NCI-H226 (cell line): ENCODE measurements at regions not wholly inside any gene's neighbourhood (a gene's known extent, or its start where the extent isn't known, plus 50 kb on each side); places are given as distances from the start of the nearest gene placed in this dataset.
"Not testable (repeated sequence)": the region's sequence is repeated elsewhere in the genome, so short reads cannot be mapped to it uniquely, and the experiment has no call there.

Source experiments
- DNase-seq: peaks from one replicate; pipeline ENCODE4 v3.0.0-alpha.2; 2015

GRCh38 chr4:20046931-20047677, 204.6 kb upstream of the SLIT2 start:
- DNase-seq: no peak

GRCh38 chr4:20046179-20046578, 205.5 kb upstream of the SLIT2 start:
- peak; percentile 2 for DNase-seq

DNA sequence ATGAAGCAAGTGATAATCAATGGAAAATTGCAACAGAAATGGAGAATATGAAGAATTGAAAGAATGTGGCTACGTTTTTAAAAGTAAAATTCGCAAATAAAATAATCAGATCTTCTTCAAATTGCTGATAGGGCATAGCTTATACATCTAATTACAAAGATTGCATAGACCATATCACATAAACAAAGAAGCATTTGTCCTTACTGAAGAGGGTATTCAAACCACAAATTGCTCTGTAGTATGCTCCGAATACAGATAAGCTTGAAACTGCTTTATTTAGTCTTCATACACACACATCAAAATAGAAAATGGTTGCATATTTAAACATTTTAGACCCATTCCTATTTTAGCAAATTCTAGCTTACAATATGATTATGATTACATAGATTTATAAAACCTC, 206.7 kb upstream of the SLIT2 start:
- no peak for DNase-seq

- DNase-seq: peak; percentile 49
Observed at GRCh38 chr4:20044502-20044911, 207.2 kb upstream of the SLIT2 start.

DNA sequence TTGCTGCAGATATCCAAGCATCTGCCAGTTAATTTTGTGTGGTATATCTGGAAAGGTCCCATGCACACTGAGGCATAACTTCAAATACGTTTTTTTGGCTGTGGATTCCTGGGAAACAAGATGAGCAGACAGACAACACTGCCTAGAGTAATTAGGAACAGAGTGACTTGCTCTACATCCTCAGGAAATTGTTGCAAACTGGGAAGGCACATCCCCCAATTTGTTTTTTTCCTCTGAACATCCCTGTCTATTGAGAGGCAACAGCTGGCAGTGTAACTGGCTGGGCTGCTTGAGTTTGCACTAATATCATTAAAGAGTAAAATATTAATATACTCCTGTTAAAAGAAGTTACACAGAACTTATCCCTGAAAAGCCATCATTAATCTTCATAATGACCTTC, 207.7 kb upstream of the SLIT2 start:
- no peak for DNase-seq

DNA sequence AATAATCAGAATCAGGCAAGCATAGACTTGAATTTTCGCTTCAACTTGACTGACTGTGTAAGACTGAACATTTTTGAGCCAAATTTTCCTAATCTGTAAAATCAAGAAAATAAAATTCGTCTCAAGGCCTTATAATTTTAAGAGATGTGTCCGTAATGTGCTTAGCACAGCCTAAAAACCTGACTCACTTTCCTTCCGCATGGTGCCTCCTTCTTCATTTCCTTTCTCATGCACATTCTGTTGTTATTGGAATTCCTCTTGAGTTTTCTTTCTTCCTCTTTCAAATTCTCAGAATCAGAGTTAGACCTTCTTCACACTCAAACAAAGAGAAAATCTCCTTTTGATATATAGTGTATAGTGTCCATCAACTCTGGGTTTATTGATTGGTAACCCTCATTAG, 208.9 kb upstream of the SLIT2 start:
- no peak for DNase-seq

DNA sequence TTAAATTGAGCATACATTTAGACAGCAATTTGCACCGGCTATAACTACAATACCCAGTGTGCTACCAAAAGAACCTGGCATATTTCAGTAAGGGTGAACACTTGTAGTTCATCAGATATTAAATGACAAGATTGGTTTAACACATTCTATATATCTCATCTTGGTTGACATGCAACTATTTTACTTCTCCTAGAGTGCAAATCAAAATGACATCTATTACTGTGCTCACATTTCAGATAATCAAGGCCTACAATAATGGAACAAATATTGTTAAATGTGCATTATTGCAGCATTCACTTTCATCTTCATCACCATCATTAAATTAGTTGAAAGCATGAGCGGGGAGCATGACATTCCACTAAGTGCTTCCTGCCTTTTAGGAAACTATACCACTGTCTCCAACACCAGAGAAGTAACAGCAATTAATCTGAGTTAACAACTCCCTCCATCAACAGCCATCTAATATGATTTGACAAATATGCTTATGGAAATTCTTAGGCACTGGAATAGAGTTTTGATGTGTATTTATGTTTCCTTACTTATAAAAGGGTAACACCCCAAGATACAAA, 209.8 kb upstream of the SLIT2 start:
- DNase-seq: no peak

- no peak for DNase-seq
Observed at GRCh38 chr4:20037745-20038144, 214.0 kb upstream of the SLIT2 start.

GRCh38 chr4:20030108-20030507, 221.6 kb upstream of the SLIT2 start:
- no peak for DNase-seq

- DNase-seq: peak; percentile 32
Observed at GRCh38 chr4:20028645-20029044, 223.1 kb upstream of the SLIT2 start.

GRCh38 chr4:20026456-20026855, 225.2 kb upstream of the SLIT2 start:
- DNase-seq: peak; percentile 1

DNA sequence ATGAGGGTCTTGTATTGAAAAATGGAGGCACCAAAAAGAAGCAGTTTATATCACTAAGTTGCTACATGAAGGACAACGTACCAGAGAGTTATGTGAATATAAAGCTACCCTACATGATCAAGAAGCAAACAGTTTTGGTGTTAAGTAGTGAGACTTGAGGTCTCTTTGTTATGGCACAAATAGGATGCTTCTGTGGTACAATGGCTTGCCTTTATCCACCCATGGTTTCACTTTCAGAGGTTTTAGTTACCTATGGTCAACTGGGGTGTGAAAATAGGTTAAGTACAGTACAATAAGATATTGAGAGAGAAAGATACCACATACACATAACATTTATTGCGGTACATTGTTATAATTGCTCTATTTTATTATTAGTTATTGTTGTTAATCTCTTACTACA, 229.2 kb upstream of the SLIT2 start:
- DNase-seq: no peak

GRCh38 chr4:20020056-20020455, 231.6 kb upstream of the SLIT2 start:
- DNase-seq: no peak

DNA sequence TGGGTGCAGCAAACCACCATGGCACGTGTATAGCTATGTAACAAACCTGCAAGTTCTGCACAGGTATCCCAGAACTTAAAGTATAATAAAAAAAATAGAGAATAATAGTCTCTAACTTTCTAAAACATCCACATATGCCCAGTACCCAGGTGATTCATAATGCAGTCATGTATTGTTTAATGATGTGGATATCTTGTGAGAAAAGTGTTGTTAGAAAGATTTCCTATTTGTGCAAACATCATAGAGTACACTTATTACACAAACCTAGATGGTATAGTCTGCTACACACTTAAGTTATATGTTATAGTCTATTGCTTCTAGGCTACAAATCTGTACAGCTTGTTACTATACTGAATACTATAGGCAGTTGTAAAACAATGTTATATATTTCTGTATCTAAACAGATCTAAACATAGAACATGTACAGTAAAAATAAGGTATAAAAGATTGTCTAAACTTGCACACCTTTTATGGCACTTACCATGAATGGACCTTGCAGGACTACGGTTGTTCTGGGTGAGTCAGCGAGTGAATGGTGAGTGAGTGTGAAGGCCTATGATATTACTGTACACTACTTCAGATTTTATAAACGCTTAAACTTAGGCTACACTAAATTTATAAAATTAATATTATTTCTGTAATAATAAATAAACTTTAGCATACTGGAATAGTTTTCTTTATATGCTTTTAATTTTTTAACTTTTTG, 232.2 kb upstream of the SLIT2 start:
- DNase-seq: peak; percentile 7

DNA sequence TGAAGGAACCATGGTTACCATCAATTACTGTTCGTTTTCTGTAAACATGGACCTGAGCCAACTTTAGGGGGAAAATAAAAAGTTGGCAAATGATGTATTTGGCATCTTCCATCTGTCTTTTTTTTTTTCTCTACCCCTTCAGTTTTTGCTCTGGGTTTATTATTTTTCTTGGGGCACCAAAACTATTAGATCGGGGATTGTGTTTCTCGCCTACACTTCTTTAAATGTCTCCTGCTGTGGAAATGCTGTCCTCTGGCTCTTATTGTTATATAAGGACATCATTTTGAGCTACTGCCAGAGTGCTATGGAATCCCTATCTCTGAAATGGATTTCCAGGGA, 234.0 kb upstream of the SLIT2 start:
- no peak for DNase-seq

GRCh38 chr4:20017070-20017776, 234.5 kb upstream of the SLIT2 start:
- DNase-seq: peak; percentile 75

DNA sequence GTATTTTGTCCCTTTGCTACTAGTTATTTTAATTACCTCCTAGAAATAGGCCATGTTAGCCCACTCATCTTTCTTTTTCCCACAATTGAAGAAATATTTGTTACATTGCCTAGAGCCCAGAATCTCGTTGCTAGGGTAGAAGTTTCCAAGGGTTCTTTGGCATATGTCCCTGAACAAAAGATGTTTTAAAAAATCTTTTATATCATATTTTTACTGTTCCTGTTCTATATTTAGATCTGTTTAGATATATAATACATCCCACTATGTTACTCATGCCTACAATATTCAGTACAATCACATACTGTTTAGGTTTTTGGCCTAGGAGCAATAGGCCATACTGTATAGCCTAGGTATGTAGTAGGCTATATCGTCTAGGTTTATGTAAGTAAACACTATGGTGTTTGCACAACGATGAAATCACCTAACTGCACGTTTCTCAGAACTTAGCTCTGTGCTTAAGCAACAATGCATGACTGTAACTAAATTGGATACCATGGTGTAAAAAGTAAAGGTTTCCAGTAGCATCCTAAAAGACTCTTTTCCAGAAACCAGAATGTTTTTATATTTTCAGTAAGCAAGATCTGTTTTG, 236.0 kb upstream of the SLIT2 start:
- DNase-seq: no peak

DNA sequence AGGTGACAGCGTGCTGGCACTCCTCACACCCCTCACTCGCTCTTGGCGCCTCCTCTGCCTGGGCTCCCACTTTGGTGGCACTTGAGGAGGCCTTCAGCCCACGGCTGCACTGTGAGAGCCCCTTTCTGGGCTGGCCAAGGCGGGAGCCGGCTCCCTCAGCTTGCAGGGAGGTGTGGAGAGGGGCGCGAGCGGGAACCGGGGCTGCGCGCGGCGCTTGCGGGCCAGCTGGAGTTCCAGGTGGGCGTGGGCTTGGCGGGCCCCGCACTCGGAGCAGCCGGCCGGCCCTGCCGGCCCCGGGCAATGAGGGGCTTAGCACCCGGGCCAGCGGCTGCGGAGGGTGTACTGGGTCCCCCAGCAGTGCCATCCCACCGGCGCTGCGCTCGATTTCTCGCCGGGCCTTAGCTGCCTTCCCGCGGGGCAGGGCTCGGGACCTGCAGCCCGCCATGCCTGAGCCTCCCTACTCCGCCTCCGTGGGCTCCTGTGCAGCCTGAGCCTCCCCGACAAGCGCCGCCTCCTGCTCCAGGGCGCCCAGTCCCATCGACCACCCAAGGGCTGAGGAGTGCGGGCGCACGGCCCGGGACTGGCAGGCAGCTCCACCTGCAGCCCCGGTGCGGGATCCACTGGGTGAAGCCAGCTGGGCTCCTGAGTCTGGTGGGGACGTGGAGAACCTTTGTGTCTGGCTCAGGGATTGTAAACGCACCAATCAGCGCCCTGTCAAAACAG, 247.7 kb upstream of the SLIT2 start:
- not testable (repeated sequence) for DNase-seq

DNA sequence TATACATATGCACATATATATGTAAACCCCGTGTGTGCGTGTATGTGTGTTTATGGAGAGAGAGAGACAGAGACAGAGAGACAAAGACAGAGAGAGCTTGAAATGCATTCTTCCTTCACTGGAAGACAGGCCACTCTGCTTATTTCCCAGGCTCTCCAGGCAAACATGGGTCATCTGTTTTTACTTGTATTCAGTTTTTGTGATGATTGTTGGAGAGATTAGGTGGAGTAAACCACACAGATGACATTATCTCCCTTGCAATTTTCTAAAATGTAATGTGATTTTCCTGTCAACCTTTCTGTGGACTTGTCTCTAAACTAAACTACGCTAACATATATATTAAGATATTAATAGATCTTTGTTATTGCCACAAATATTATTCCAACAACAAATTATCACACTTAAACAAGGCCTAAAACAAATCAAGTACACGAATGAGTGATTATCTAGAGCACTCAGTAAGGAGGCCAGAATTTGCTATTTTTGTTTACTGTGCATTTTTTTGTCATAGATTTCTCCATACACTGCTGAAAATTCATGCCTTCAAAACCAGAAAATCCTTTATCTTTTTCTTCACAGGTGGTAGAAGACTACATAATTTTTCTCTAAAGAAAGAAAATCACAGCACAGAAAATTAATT, 251.8 kb upstream of the SLIT2 start:
- no peak for DNase-seq

GRCh38 chr4:19999276-19999675, 252.4 kb upstream of the SLIT2 start:
- DNase-seq: no peak

- DNase-seq: no peak
Observed at GRCh38 chr4:19993242-19993641, 258.5 kb upstream of the SLIT2 start.

- no peak for DNase-seq
Observed at GRCh38 chr4:19992471-19993093, 259.1 kb upstream of the SLIT2 start.
